PC-3 (cell line): ENCODE measurements at regions not wholly inside any gene's neighbourhood (a gene's known extent, or its start where the extent isn't known, plus 50 kb on each side); places are given as distances from the start of the nearest gene placed in this dataset.

Experiments used
- EZH2 ChIP-seq: fragments of 300-600 bp; sonication (generic); IDR thresholded peaks from one replicate; pipeline ENCODE4 v1.6.1; 2017; ENCODE audit warnings: antibody characterized with exemption, mild to moderate bottlenecking, low read length; ENCODE audit not compliant: unreplicated experiment
- EZH2phosphoT487 ChIP-seq: fragments of 300-600 bp; sonication (generic); IDR thresholded peaks from 2 replicates; pipeline ENCODE4 v1.6.1; 2018; ENCODE audit warnings: mild to moderate bottlenecking, antibody characterized with exemption, low read length, borderline replicate concordance
- TF ChIP-seq, protein P1 (sequence below): fragments of 300-600 bp; sonication (generic); conservative IDR thresholded peaks from 2 replicates; pipeline ENCODE4 v1.5.1; 2017; ENCODE audit warnings: antibody characterized with exemption, low read depth, mild to moderate bottlenecking, low read length

DNA sequence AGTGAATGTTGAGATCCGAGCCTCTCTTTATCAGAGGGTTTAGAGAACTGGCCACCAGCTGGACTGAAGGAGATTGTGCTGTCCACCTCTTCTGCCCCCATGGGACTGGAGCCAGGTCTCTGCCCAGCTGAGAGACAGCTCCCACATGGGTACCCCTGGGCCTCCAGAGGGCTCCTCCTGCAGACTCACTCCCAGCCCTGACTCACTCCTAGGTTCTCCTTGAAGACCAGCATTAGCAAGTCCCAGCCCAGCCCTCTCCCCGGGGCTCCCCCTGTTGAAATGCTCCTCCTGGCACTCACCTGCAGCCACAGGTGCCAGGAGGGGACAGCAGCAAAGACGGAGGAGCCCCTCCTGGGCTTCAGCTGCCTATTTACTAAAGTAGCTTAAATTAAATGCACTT is 126.9 kb downstream of the CXCL12 start:
- TF ChIP-seq, protein P1, sequence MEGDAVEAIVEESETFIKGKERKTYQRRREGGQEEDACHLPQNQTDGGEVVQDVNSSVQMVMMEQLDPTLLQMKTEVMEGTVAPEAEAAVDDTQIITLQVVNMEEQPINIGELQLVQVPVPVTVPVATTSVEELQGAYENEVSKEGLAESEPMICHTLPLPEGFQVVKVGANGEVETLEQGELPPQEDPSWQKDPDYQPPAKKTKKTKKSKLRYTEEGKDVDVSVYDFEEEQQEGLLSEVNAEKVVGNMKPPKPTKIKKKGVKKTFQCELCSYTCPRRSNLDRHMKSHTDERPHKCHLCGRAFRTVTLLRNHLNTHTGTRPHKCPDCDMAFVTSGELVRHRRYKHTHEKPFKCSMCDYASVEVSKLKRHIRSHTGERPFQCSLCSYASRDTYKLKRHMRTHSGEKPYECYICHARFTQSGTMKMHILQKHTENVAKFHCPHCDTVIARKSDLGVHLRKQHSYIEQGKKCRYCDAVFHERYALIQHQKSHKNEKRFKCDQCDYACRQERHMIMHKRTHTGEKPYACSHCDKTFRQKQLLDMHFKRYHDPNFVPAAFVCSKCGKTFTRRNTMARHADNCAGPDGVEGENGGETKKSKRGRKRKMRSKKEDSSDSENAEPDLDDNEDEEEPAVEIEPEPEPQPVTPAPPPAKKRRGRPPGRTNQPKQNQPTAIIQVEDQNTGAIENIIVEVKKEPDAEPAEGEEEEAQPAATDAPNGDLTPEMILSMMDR: no peak
- TF ChIP-seq EZH2phosphoT487: no peak
- no peak for TF ChIP-seq EZH2
